ENCODE measurements at regions not wholly inside any gene's neighbourhood (a gene's known extent, or its start where the extent isn't known, plus 50 kb on each side); places are given as distances from the start of the nearest gene placed in this dataset.

DNA sequence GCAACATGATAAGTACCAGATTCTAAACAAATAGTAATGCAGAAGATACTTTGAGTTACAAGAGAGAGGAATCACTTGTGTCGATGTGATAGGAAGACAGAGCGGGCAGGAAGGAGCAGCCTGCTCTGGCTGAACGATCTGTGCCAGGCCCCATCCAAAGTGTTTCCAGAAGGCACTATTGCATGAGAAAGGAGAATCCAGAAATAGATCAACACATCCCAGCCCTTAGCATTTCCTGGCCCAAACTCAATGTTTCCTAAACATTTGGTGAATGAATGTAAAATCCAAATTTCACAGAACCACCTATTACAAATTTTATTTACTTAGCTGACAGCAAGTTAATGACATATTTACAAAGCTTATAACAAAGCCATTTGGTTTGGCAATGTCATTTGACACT is 257.2 kb downstream of the TXNL1 start:
- TF ChIP-seq, protein P1, sequence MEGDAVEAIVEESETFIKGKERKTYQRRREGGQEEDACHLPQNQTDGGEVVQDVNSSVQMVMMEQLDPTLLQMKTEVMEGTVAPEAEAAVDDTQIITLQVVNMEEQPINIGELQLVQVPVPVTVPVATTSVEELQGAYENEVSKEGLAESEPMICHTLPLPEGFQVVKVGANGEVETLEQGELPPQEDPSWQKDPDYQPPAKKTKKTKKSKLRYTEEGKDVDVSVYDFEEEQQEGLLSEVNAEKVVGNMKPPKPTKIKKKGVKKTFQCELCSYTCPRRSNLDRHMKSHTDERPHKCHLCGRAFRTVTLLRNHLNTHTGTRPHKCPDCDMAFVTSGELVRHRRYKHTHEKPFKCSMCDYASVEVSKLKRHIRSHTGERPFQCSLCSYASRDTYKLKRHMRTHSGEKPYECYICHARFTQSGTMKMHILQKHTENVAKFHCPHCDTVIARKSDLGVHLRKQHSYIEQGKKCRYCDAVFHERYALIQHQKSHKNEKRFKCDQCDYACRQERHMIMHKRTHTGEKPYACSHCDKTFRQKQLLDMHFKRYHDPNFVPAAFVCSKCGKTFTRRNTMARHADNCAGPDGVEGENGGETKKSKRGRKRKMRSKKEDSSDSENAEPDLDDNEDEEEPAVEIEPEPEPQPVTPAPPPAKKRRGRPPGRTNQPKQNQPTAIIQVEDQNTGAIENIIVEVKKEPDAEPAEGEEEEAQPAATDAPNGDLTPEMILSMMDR (IDR thresholded peaks at IDR 0.05) = no peak
- TF ChIP-seq POLR2A (IDR thresholded peaks at IDR 0.05) = no peak
